ENCODE measurements at regions not wholly inside any gene's neighbourhood (a gene's known extent, or its start where the extent isn't known, plus 50 kb on each side); places are given as distances from the start of the nearest gene placed in this dataset.
A peak's percentile ranks its signal among the peaks of the same experiment; 100 is the strongest.

DNA sequence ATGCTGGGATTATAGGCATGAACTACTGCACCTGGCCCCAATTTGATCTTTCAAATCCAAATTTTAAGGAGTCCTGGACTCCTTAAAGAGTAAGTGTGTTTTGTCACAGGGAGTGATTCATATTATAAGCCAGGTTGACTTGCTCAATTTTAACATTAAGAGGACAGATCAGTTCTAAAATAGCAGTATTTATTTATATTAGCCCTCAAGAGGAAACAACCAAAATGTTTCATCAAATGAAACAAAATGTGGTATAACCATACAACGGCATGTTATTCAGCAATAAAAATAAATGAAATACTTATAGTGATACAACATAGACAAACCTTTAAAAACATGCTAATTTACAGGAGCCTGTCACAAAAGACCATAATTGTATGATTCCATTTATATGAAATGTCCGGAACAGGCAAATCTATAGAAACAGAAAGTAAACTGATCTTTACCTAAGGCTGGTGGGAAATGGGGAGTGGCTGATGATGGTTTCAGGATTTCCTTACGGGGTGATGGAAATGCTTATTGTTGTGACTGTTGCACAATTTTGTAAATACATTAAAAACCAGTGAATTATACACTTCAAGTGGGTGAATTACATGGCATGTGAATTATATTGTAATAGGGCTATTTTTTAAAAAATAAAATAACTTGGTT lies 637.4 kb downstream of the MMUT start:
- no peak for DNase-seq (ENCODE audit: low read depth, low spot score)

DNA sequence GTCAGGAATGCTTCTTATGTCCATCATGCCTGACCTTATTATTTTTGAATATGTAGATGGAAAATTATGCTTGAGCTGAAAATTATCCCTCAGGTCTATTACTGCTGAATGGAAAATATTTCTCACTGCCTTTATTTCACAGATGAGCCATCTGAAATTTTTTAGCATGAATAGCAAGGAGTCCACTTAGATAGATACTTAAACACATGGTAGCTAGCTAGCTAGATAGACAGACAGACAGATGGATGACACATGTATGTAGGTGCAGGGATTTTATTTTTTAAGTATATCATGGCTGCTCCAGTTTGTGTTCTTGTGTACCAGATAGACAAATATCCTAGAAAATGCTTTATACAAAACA lies 645.0 kb downstream of the MMUT start:
- no peak for DNase-seq (ENCODE audit: low read depth, low spot score)

- no peak for DNase-seq (ENCODE audit: low read depth, low spot score)
These were observed 645.6 kb downstream of the MMUT start for GRCh38 chr6:48817333-48818051.

DNA sequence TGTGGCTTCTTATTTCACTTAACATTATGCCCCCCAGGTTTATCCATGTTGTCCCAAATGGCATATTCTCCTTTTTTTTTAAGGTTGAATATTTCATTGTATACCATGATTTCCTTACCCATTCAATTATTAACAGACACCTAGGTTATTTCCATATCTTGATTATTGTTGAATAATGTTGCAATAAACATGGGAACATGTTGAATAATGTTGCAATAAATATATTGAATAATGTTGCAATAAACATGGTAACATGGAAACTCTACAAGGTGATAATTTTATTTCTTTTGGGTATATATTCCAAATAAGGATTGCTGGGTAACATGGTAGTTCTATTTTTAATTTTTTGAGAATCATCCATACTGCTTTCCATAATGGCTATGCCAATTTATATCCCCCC lies 648.1 kb downstream of the MMUT start:
- DNase-seq (ENCODE audit: low read depth, low spot score) = no peak

- no peak for DNase-seq (ENCODE audit: low read depth, low spot score)
These were observed 649.2 kb downstream of the MMUT start for GRCh38 chr6:48813836-48814235.

DNA sequence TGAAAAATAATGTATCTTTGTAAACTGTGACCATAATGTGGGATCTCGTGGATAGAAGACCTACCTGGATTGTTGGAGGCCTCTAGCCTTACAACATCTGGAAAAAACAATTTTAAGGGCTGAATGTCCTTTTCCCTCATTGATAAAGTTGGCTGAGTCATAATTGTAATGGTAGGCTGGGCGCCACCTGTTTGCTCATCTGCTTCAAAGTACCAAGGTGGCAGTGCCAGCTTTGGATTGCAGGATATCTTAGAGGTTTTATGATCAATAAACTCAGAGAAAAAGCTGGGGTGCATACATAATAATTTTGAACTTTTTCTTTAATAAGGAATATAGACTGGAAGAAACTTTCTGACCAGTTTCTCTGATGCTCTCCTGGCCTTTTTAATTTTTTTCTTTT lies 653.4 kb downstream of the MMUT start:
- DNase-seq (ENCODE audit: low read depth, low spot score) = no peak

- DNase-seq (ENCODE audit: low read depth, low spot score) = no peak
These were observed 653.8 kb downstream of the MMUT start for GRCh38 chr6:48809245-48809644.

DNA sequence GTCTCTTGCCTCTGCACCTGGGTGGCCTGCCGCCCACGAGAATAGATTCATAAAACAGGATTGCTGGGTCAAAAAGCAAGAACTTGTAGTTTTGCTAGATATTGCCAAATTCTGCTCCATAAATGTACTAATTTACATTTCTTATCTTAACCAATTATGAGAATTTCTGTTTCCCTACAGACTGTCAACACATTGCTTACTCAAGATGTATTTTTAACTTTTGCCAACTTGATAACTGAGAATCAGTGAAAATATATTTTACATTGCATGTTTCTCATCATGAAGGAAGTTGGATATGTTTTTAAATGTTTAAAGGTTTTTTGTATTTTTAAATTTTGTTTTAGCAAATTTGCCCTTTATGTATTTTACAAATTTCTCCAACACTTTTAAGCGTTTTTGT lies 664.8 kb downstream of the MMUT start:
- no peak for DNase-seq (ENCODE audit: low read depth, low spot score)

DNA sequence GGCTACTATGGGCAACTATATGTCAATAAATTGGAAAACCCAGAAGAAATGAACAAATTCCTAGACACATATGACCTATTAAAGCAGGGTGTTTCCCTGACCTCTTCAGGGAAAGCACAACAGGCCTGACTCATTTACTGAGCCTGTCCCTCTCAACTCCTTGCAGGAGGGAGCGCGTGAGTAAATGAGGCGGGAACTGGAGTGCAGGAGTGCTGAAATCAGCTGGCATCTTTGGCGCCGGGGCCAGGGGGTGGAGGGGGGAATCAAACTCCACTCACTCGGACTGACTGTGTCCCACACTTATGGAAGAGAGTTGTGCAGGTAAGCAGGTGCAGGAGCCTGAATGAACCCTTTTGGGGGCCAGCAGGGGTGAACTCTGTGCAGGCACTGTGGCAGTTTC lies 671.2 kb upstream of the PTCHD4 start:
- no peak for DNase-seq (ENCODE audit: low read depth, low spot score)

DNA sequence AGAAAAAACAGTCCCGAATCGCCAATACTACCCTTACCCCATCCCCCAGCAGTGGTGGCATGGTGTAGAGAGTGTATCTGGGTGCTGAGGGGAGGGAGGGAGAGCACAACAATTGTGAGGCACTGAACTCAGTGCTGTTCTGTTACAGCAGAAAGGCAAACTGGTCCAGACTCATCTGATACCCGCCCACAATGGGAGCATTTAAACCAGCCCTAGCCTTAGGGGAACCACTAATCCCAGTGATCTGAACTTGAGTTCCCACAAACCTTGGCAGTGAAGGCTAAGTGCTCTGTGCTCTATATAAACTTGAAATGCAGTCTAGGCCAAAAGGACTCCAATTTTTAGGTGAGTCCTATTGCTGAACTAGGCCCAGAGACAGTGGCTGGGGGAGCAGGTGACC lies 666.4 kb upstream of the PTCHD4 start:
- DNase-seq (ENCODE audit: low read depth, low spot score) = no peak

- DNase-seq (ENCODE audit: low read depth, low spot score) = no peak
These were observed 664.2 kb upstream of the PTCHD4 start for GRCh38 chr6:48775157-48775556.

GRCh38 chr6:48774276-48774675 lies 663.3 kb upstream of the PTCHD4 start:
- no peak for DNase-seq (ENCODE audit: low read depth, low spot score)

GRCh38 chr6:48766349-48766748 lies 655.4 kb upstream of the PTCHD4 start:
- DNase-seq (ENCODE audit: low read depth, low spot score) = peak; percentile 38

- DNase-seq (ENCODE audit: low read depth, low spot score) = peak; percentile 78
These were observed 654.5 kb upstream of the PTCHD4 start for GRCh38 chr6:48765352-48765961.

GRCh38 chr6:48764286-48765044 lies 653.5 kb upstream of the PTCHD4 start:
- DNase-seq (ENCODE audit: low read depth, low spot score) = no peak

GRCh38 chr6:48757661-48758060 lies 646.7 kb upstream of the PTCHD4 start:
- no peak for DNase-seq (ENCODE audit: low read depth, low spot score)

DNA sequence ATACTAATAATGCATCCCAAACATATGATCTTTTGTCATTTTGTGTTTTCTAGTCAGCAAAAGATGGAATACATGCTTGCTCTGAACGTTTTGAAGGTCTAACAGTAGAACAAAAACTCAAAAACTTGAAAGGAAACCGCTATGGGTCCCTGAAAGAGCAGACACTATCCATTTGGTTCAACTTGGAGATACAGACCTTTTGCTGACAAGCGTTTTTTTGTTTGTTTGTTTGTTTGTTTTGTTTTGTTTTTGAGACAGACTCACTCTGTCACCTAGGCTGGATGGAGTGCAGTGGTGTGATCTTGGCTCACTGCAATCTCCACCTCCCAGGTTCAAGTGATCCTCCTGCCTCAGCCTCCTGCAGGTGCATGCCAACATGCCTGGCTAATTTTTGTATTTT lies 644.3 kb upstream of the PTCHD4 start:
- no peak for DNase-seq (ENCODE audit: low read depth, low spot score)

DNA sequence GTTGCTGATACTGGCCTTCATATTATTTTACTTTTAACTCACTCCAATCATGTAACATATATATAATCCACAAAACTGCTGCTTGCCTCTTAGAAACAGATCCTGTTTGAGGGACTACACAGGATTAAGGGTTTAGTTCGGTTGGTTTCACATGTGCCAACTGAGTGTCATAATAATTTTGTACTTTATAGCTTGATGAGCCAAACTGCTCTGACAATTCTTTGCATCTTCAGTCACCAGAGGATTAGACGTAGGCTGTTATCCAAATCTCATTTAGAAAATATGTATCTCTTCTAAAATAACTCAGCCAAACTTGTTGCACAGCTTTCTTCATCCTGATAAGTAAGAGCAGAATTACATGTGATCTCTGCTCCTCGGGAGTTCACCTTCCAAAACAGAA lies 643.6 kb upstream of the PTCHD4 start:
- DNase-seq (ENCODE audit: low read depth, low spot score) = no peak

DNA sequence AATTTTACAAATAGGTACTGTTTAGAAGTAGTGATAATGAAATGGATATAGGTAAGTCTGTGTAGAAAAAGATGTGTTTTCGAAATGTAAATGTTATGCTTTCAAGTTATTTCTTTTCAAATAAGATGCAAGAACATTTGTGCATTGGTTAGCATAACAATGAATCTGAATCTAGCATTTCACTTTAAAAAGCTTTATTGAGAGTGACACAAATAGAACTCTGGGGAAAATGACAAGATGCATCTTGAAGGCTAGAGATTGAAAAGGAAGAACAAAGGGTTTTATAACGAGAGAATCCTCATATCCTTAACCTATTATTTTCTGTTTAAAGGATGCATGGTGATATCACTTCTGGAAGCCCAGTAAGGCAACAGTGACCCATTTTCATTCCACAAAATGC lies 639.9 kb upstream of the PTCHD4 start:
- no peak for DNase-seq (ENCODE audit: low read depth, low spot score)

GRCh38 chr6:48747471-48747870 lies 636.5 kb upstream of the PTCHD4 start:
- DNase-seq (ENCODE audit: low read depth, low spot score) = no peak

- no peak for DNase-seq (ENCODE audit: low read depth, low spot score)
These were observed 636.0 kb upstream of the PTCHD4 start for GRCh38 chr6:48747040-48747439.

- no peak for DNase-seq (ENCODE audit: low read depth, low spot score)
These were observed 634.0 kb upstream of the PTCHD4 start for GRCh38 chr6:48744948-48745347.

GRCh38 chr6:48743738-48744137 lies 632.7 kb upstream of the PTCHD4 start:
- no peak for DNase-seq (ENCODE audit: low read depth, low spot score)
